ENCODE measurements at regions not wholly inside any gene's neighbourhood (a gene's known extent, or its start where the extent isn't known, plus 50 kb on each side); places are given as distances from the start of the nearest gene placed in this dataset.

DNA sequence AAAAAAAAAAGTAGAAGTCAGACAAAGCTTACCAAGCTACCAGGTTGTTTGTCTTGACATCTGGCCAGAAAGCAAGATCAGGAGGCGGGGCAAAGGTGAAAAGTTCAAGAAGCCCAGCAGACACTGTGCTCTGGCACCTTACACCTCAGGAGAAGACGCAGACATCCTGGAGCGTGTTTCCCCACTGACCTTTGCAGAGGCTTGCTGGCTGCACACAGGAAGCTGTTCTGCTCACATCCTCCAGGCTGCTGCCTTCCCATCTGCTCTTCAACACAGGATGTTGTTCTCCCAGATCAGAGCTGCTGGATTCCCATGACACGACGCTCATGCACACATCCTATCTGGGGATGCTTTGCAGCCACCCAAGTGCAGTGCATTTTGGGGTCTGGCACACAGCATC, 174.4 kb upstream of the KIAA1217 start:
- no peak for DNase-seq
- Histone ChIP-seq H3K9me3 (no peaks in the 10 kb centered on the region), H3K36me3 (no peaks in the 10 kb centered on the region), H3K27ac (no peak overlapping the region), H3K27me3 (no peaks in the 10 kb centered on the region), H3K4me3 (no peak overlapping the region), H3K4me1 (peaks cover 11% of the 10 kb centered on the region in 2 donors)
- in situ Hi-C loops (cut with MboI; ENCODE audit: low sequenced_read_pairs in 4 of 4) (no loop called here), intact Hi-C loops (cut with DNase I; ENCODE audit: low total_unique reads) (no loop called here)
- ATAC-seq: peak; percentile 28 to 46
- TF ChIP-seq POLR2A (IDR thresholded peaks at IDR 0.05) (no peak), CTCF (IDR thresholded peaks at IDR 0.05 in 4 of 5, conservative IDR thresholded peaks at IDR 0.05 in 1 of 5) (no peak)

DNA sequence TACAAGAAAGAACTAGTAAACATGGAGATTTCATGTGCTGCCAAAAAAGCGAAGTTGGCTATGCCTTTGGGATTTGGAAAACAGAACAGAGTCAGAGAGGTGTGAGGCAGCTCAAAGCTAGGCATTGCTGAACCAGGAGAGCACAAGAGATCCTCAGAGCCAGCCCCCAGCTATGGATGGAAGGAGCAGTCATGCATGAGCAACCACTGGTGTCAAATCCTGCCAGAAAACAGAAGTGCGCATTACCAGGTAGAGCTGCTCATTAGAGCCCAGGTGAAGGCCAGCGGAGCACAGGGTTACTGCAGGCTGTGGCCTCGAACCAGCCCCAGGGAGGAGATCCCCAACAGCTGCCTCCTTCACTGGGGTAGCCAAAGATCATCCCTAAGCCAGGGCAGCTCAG, 173.2 kb upstream of the KIAA1217 start:
- no peaks in the 10 kb centered on the region for H3K9me3 ChIP-seq
- no peak for DNase-seq
- in situ Hi-C loops (cut with MboI; ENCODE audit: low sequenced_read_pairs in 4 of 4) (no loop called here), intact Hi-C loops (cut with DNase I; ENCODE audit: low total_unique reads) (no loop called here)
- peaks cover 14 to 18% of the 10 kb centered on the region in 2 donors for H3K4me1 ChIP-seq
- no peaks in the 10 kb centered on the region for H3K27me3 ChIP-seq
- H3K36me3 ChIP-seq: no peaks in the 10 kb centered on the region
- ATAC-seq: no peak
- no peak for TF ChIP-seq POLR2A (IDR thresholded peaks at IDR 0.05)
- TF ChIP-seq CTCF (IDR thresholded peaks at IDR 0.05 in 4 of 5, conservative IDR thresholded peaks at IDR 0.05 in 1 of 5): no peak
- H3K27ac ChIP-seq: no peak overlapping the region
- no peak overlapping the region for H3K4me3 ChIP-seq

GRCh38 chr10:24039315-24039714, 169.6 kb upstream of the KIAA1217 start:
- Histone ChIP-seq H3K9me3 (no peaks in the 10 kb centered on the region), H3K4me1 (peaks cover 20 to 34% of the 10 kb centered on the region in 2 donors), H3K27ac (peak overlapping the region; percentile 35 to 67 (median 63)), H3K27me3 (no peaks in the 10 kb centered on the region), H3K36me3 (no peaks in the 10 kb centered on the region), H3K4me3 (no peak overlapping the region)
- in situ Hi-C loops (cut with MboI; ENCODE audit: low sequenced_read_pairs in 4 of 4) (no loop called here), intact Hi-C loops (cut with DNase I; ENCODE audit: low total_unique reads) (loop anchor here (2.0 kb wide), 1 partner anchor 77 kb away; no protein-coding TSS in a partner anchor)
- ATAC-seq (peak; percentile 21 to 26), DNase-seq (no peak)
- TF ChIP-seq CTCF (IDR thresholded peaks at IDR 0.05 in 4 of 5, conservative IDR thresholded peaks at IDR 0.05 in 1 of 5): no peak
- no peak for TF ChIP-seq POLR2A (IDR thresholded peaks at IDR 0.05)

DNA sequence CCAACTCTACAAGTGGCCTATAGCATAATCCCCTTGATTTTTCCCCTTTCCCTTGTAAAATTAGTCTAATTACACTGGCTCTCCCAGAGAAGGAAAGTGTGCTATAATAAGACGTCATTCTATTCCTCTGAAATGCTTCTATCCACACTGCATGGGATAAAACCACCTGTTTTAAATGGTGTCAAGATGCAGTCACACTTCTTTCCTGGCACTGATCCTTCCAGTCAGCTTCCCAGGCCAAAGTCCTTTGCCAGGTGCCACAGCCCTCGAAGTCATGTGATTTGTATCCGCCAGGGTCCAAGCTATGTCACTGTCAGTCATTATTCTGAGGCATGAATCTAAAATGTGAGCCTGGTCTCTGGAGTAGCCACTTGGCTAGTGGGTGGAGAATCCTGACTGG, 169.0 kb upstream of the KIAA1217 start:
- no peaks in the 10 kb centered on the region for H3K9me3 ChIP-seq
- intact Hi-C loops (cut with DNase I; ENCODE audit: low total_unique reads) (loop anchor here (2.0 kb wide), 1 partner anchor 77 kb away; no protein-coding TSS in a partner anchor), in situ Hi-C loops (cut with MboI; ENCODE audit: low sequenced_read_pairs in 4 of 4) (no loop called here)
- no peaks in the 10 kb centered on the region for H3K36me3 ChIP-seq
- peaks cover 20 to 34% of the 10 kb centered on the region in 2 donors for H3K4me1 ChIP-seq
- no peaks in the 10 kb centered on the region for H3K27me3 ChIP-seq
- H3K4me3 ChIP-seq: no peak overlapping the region
- TF ChIP-seq POLR2A (IDR thresholded peaks at IDR 0.05) (no peak), CTCF (IDR thresholded peaks at IDR 0.05 in 4 of 5, conservative IDR thresholded peaks at IDR 0.05 in 1 of 5) (no peak)
- ATAC-seq: peak; percentile 90 to 93
- peak; percentile 46 to 60 for DNase-seq
- peak overlapping the region; percentile 35 to 67 (median 63) for H3K27ac ChIP-seq

- intact Hi-C loops (cut with DNase I; ENCODE audit: low total_unique reads) (no loop called here), in situ Hi-C loops (cut with MboI; ENCODE audit: low sequenced_read_pairs in 4 of 4) (no loop called here)
- Histone ChIP-seq H3K9me3 (no peaks in the 10 kb centered on the region), H3K36me3 (no peaks in the 10 kb centered on the region), H3K4me1 (peaks cover 20 to 34% of the 10 kb centered on the region in 2 donors), H3K4me3 (no peak overlapping the region), H3K27me3 (no peaks in the 10 kb centered on the region), H3K27ac (peak overlapping the region in 2 of 4 donors; percentile 35 to 61)
- TF ChIP-seq POLR2A (IDR thresholded peaks at IDR 0.05) (no peak), CTCF (IDR thresholded peaks at IDR 0.05 in 4 of 5, conservative IDR thresholded peaks at IDR 0.05 in 1 of 5) (no peak)
- no peak for DNase-seq
- ATAC-seq: no peak
Observed at GRCh38 chr10:24041034-24041433, 167.9 kb upstream of the KIAA1217 start.

Measured in gastrocnemius medialis (tissue), 4 donors.